Lung microvascular endothelial cell (primary cell): ENCODE measurements at regions not wholly inside any gene's neighbourhood (a gene's known extent, or its start where the extent isn't known, plus 50 kb on each side); places are given as distances from the start of the nearest gene placed in this dataset.

ENCODE experiments used
- DNase-seq, 2 donors: peaks; one replicate each; pipeline versions ENCODE4 v3.0.0 to v3.0.0-alpha.2; 2010; ENCODE audit warnings: low read depth in 2 of 2

DNA sequence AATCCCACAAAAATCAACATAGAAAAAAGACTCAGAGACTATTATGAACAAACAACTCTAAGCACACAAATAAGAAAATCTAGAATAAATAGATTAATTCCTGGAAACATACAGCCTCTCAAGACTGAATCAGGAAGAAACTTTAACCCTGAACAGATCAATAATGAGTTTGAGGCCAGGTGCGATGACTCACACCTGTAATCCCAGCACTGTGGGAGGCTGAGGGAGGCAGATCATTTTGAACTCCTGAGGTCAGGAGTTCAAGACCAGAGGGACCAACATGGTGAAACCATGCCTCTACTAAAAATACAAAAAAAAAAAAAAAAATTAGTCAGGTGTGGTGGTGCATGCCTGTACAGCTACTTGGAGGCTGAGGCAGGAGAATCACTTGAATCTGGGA is 499.5 kb upstream of the LUZP2 start:
- no peak for DNase-seq

DNA sequence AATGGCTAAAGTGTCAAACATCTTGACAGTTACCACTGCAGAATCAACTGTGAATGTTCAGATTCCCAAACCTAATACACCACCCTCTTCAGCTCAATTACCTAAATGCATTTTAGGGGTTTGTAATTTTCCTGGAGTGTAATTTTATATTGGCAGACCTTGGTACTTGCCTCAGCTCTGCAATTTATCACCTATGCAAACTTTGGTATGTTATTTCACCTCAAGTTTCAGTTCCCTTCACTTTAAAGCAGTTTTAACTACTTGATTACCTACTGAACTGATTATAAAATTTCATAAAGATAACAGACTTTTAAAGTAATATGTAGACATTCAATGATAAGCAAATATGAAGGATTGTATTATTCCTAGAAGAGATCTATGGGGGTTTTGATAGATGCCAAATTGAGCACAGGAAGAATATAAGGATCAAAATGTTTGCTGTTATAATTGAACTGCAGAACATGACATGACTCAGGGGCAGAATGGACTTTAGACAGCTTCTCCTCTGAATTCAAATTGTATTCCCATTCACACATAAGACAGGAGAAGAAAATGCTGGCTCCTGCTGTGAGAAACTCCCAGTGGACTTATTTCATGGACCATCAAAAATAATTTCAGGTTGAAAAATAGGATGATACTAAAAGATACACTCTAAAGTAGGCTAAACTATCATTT is 491.5 kb upstream of the LUZP2 start:
- no peak for DNase-seq

DNA sequence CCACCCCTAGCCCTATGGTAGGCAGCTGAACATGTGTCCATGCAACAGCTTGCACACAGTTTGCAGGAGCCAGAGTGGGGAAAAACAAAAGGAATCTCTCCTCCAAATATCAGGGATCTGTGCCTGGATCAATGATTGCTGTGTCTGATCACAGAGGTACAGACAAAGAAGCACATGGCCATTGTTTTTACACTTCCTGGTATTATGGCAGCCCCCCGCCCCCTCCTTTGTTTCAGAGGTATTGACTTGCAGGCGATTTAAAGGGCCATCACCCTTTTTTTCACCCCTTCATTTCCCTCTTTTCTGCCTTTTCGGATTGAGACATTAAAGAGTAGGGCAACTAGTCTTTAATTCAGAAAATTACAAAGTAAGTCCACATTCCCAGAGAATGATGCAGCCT is 453.0 kb upstream of the LUZP2 start:
- DNase-seq, result no peak

DNA sequence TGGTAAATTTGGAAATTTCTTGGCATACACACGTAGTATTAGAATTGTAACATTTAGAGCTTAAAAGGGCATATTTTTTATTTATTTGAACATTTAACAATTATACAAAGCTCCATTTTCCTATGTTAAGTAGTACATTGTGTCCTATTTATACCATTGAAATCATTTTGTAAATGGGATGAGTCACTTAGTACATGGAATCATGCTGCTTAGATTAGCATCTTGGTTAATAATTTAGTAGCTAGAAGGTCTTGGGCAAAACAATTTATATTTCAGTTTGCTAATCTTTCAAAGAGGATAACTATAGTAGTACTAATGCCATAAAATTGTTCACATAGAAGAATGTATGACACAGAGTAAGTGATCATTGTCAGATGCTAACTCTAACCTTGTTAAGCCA is 450.1 kb upstream of the LUZP2 start:
- no peak for DNase-seq

DNA sequence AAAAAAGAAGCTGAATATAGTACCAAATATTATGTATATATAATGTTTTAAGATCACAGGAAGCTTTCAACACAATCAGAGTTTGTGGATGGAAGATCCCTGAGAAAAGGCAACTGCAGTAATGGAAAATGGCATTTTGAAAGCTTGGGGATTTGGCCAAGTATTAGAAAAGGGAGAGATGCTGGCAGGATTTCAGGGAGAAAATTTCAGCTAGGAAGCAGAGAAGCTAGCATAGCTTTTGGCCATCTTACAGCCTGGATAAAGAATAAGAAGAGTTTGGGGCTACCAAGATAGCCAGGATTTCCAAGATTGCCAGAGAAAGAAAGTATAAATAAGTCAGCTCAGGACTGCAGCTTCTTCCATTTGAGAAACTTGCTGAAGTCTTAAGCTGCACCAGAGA is 440.8 kb upstream of the LUZP2 start:
- no peak for DNase-seq

DNA sequence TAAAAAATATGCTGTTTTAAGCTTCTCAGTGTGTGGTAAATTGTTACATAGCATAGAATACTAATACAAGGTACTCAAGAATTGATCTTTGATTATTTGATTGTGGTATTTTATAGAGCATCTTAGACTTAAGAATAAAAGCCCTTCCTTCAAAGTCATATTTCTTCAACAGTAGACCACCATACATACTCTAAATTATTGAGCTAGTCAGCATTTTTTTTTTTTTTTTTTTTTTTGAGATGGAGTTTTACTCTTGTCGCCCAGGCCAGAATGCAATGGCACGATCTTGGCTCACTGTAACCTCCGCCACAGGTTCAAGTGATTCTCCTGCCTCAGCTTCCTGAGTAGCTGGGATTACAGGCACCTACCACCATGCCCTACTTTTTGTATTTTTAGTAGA is 436.7 kb upstream of the LUZP2 start:
- DNase-seq, result no peak

DNA sequence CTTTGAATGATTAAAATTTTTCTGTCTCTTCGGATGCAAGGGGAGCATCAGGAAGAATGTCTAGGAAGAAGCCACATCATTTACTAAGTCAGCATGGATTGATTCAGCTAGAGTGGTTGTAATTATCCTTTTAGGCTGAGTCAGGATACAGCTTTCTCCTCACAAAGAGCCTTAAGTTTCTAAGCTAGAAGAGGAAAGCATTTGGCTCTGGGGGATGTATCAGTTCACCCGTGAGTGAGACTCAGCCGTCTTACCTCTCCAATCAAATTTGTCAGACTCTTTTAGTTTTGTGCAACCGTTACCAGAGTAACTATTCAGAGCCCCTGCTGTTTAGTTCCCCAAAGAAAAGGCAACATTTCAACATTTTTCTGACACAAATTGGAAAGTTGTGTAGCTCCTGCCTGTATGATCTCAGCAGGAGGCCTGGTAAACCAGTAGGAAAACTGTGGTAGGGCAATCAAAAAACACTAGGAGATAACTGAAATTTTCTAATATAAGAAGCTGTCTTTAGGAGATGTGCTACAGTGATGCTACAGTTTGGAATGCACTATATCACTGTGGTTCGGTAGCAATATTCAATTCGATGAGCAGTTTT is 432.4 kb upstream of the LUZP2 start:
- DNase-seq, result no peak

DNA sequence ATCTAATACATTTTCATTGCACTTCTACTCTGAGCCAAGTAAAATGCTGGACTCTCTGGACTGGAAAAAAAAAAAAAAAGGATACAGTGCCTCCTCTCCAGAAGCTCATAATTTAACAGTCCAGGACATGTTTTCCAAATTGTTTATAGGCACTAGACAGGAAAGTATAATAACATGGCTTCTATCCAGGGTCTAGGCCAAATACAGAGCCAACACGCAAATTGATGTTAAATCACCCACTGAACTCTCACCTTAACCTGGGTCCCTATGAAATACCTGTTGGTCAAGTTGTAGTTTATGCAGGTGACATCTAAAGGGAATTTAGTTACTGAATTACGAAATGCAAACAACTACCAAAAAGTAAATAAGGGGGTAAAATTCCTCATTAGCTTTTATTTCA is 428.7 kb upstream of the LUZP2 start:
- DNase-seq, result no peak

DNA sequence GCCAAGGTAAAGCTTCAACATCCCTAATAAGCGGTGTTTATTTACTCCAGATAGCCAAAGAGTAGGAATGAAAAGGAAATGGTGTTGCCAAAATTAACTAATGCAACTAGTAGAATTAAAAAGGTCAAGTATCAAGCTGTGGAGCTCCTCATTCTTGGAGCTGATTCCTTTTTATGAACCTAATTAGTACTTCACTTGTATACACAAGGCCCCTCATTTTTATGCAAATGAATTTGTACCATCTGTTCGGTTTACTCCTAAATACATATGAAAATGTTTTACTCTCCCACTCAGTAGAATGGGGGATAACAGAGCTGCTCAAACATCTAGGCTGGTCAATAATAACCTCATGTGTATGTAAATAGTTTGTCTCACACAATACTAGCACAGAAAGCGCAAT is 426.4 kb upstream of the LUZP2 start:
- DNase-seq, result no peak

DNA sequence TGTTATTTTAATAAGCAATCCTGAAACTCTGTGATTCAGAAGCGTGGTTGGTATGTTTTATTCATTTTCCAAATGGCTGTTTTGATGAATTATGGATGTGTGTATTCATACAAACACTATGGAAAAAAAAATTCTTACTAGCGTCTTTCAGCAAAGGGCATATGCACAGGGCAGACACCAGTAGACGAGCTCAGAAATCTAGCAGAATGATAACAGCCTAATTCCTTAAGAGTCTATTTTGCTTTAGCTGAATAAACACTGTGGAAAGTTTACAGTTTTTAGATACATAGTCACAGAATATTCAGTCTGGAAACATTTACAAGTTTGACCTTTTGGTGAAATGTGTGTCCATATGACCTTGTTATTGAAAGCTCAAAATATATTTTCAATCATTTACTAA is 418.8 kb upstream of the LUZP2 start:
- no peak for DNase-seq

DNA sequence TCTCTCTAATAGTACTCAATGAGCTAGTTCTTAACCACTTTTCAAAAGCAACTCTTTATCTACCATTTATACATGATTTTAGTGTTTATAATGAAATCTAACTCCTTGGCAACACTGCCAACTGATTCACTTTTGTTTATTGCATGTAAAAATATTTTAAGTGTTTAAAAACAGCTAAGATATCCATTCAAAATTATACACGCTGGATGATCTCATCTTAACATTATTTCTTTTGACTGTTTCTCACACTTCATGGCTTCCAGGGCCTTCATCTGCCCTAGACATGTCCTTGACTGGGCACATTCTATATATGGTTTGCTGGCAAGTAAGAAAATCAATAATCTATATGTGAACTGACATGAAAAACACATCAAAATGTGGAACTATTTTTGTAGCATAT is 414.6 kb upstream of the LUZP2 start:
- DNase-seq, result no peak

DNA sequence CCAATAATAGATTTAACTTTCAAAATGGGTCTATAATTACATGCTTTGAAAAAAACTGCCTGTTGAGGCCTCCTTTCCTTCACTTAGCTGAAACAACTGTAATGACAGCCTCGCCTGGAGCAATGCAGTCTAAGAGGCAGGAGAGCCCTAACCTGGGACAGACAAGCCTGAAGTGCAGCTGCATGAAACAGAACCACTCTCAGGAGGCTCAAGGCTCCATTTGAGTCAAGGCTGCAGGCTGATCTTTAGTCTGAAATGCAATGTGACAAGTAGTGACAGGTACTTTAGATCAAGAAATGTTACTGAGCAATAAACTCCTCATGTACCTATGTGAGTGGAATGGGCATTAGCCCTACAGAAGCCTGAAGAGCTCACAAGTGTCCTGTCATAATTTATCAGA is 414.0 kb upstream of the LUZP2 start:
- DNase-seq, result no peak

DNA sequence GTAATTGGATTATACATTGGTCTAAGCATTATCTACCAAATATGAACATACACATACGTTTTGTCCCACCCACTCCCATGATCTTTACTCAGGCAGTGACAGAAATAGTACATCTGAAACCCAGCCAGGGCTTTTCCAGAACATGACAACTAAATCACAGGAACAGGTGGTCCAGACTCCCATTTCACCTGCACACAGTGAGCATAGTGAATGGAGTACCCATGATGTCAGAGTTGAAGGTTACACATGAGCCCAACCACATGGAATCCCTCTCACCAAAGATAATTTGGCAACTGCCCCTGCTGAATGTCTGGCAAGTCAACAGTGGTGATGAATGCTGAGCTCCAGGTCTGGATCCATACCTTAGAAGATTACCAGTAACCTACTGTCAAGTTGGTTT is 411.9 kb upstream of the LUZP2 start:
- no peak for DNase-seq

DNA sequence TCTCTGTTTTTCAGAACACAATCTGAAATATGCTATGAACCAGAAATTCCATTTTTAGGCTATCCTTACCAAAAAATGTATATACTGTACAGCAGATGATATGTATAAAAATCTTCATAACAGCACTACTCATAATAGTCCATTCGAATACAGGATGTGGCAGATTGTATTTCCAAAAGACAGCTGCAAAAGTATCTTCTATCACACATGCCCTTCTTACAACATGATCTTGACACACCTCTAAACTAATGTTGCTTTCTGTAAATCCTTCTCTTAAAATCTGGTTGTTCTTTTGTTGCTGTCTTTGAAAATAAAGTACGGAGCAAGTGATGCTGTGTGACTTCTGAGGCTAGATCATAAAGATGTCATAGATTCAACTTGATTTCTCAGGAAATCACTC is 409.9 kb upstream of the LUZP2 start:
- no peak for DNase-seq

DNA sequence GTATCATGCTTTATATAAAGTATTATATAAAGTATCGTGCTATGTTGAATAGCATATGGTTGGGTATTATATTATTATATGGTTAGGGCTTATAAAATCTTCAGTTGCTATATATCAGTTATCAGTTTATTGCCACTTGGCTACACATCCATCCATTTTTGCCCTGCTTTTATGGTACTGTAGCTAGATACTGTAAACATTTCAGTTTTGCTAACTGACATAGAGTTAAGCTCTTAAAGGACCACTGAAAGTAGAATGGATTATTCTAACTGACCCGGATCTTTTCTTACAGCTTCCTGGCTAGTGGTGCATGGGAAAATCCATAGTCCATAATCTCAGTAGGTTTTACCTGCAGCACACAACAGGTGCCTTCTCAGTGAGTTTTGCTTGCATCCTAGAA is 405.3 kb upstream of the LUZP2 start:
- DNase-seq, result no peak

DNA sequence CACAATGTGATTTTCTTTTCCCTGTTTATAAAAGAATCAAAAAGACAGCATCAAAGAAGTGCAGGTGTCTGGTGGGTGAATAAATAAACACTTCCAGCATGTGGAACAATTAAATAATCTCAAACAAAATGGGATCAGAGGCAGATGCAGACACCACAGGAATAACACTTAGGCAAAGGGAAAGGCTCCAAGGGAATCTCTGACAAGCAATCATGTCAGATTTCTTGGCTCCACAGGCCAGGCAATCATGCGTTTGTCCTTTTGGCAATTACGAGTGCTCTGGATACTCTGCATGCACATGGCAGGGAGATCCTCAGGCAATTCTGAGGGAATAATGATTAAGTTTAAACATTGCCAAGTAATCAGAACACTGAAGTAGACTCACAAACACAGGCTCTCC is 403.5 kb upstream of the LUZP2 start:
- DNase-seq, result no peak

DNA sequence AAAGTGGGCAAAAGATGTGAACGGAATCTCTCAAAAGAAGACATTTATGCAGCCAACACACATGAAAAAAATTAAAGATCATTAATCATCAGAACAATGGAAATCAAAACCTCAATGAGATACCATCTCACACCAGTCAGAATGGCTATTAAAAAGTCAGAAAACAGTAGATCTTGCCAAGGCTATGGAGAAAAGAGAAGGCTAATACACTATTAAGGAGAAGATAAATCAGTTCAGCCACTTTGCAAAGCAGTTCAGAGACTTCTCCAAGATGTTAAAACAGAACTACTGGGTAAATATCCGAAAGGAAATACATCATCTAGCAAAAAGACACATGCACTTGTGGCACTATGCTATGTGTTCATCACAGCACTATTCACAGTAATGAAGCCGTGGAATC is 388.2 kb upstream of the LUZP2 start:
- DNase-seq, result no peak

DNA sequence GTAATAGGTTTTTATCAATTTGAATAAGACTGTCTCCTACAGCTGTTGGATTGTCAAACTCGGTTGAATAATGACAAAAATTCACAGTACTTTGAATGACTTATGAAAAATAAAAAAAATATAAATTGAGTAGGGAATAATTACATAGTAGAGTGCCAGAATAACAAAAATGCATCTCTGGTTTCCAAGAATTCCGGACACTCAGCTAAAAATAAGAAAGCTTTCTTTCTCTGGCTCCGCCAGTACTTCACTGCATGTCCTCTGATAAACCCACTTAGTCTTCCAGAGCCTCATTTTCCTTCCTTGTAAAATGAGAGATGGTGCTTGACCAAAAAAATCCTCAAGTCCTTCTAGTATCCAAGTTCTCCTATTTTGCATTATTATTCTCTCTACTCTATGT is 374.6 kb upstream of the LUZP2 start:
- DNase-seq, result no peak

DNA sequence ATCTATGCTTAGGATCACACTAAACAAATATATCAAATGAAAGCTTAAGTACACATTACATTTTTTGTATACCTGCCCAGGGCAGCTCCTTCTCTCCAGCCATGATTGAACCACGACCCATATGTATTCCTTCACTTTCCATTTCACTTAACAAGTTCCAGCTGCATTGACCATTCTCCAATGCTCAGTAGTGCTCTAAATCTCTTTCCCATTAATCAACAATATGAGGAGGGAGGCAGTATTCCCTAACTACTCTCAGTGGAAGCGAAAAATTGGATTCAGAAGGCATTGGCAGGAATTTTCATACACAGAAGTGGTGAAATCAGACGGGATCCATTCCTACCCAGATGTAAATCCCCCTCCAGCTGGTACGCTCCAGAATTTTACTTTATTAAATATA is 372.0 kb upstream of the LUZP2 start:
- no peak for DNase-seq

DNA sequence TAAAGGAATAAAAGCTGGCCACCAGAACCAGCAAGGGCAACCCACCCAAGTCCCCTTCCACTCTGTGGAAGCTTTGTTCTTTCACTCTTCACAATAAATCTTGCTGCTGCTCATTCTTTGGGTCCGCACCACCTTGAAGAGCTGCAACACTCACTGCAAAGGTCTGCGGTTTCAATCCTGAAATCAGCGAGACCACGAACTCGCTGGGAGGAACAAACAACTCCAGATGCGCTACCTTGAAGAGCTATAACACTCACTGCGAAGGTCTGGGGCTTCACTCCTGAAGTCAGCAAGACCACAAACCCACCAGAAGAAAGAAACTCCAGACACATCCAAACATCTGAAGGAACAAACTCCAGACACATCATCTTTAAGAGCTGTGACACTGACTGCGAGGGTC is 365.2 kb upstream of the LUZP2 start:
- DNase-seq, result no peak

DNA sequence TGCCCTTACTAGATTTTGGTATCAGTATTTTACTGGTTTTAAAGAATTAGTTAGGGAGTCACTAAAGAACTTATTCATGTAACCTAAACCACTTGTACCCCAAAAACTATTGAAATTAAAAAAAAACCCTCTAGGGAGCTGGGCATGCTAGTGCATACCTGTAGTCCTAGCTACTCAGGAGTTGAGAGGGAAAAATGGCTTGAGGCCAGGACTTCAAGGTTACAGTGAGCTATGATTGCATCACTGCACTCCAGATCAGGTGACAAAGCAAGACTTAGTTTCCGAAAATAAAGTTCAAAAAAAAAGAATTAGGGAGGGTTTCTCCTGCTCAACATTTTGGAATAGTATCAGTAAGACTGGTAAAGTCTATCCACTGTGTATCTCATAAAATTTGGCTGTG is 364.4 kb upstream of the LUZP2 start:
- no peak for DNase-seq

DNA sequence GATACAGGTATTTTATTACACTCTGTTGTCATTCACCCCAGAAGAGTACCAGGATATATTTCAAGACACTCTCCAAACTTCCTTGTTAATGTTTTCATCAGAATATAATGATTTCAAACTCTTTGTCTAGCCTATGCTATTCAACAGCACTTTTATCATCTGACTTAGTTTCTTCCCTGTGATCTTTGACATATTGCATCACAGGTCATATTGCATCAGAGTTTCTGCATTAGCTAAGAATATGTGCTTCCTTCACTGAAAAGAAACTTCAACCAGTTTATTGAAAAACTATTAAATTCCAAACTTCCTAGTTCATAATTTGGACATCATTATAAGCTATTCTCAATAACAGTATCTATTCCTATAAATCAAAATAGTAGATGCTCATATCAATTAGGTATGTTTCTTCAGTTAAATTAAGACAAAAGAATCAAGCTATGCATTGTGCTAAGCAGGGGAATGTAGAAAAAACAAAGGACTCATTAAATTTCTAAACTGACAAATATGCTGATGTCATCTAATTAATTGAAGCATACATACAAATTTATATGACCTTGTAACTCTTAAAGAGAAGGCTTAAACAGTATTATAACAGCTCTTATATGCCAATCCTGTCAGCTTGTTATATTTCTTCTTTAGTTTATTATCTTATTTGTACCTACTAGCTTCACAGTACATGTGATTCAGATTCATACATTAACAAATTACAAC is 361.8 kb upstream of the LUZP2 start:
- no peak for DNase-seq

DNA sequence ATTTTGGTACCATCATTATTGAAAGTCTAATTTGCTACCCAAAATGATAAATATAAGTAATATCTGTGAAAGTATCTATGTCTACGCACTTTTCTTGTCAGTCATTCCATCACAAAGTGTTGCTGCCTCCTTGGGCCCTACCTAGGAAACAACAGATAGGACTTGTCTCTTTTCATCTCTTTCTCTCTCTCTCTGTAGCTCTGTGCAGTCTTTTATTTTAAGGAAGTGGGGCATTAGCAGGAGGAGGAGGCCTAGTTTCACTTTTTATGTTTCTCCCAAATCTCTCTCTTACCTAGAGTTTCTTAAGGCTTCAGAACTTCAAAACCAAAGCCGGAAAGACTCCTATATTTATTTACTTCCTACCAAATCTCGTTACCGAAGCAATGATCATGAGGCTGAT is 354.8 kb upstream of the LUZP2 start:
- peak in 1 of 2 donors; percentile 1 for DNase-seq
